ENCODE measurements at regions not wholly inside any gene's neighbourhood (a gene's known extent, or its start where the extent isn't known, plus 50 kb on each side); places are given as distances from the start of the nearest gene placed in this dataset.

GRCh38 chr7:27359181-27360125, 116.9 kb downstream of the EVX1 start:
- TF ChIP-seq NRF1 (IDR thresholded peaks at IDR 0.05; ENCODE audit: low read depth, low read length) = no peak
- TF ChIP-seq POLR2AphosphoS5 (IDR thresholded peaks at IDR 0.05; ENCODE audit: low read depth, low read length) = no peak
- no peak for TF ChIP-seq RXRA (IDR thresholded peaks at IDR 0.05; ENCODE audit: borderline replicate concordance, low read depth)
- TF ChIP-seq FOSL2 (IDR thresholded peaks at IDR 0.05; ENCODE audit: borderline replicate concordance, low read depth) = no peak
- TF ChIP-seq USF2 (IDR thresholded peaks at IDR 0.05; ENCODE audit: borderline replicate concordance, low read depth, low read length) = no peak
- no peak for TF ChIP-seq CTCF (IDR thresholded peaks at IDR 0.05)

Data from SK-N-SH (cell line).